Caco-2 (cell line): ENCODE measurements at regions not wholly inside any gene's neighbourhood (a gene's known extent, or its start where the extent isn't known, plus 50 kb on each side); places are given as distances from the start of the nearest gene placed in this dataset.

Source experiments
- BruUV-seq: library from RNA; stranded (reverse); fragments of 400-500 nt; replicated peaks from 2 replicates; lab custom pipeline; 2021; lab: Mats Ljungman, UMichigan
- CTCF ChIA-PET: fragments of 300-600 bp; sonication (Branson Sonifier 250); formaldehyde crosslinking; loops from one replicate; lab custom pipeline; 2022; ENCODE audit warnings: antibody characterized with exemption; lab: Charles Lee
- POLR2A ChIA-PET: fragments of 300-600 bp; sonication (Branson Sonifier 250); formaldehyde crosslinking; loops from one replicate; lab custom pipeline; 2022; ENCODE audit warnings: antibody characterized with exemption; lab: Charles Lee
- DNase-seq, 2 experiments: peaks; one replicate each; pipeline versions ENCODE4 v3.0.0 to v3.0.0-alpha.2; 2020 to 2022
- H3K27me3 ChIP-seq: replicated peaks from 2 replicates; pipeline ENCODE4 v1.6.0; 2011; ENCODE audit warnings: low read length; ENCODE audit not compliant: control insufficient read depth, insufficient read depth
- H3K36me3 ChIP-seq: 2 replicates; pipeline ENCODE4 v1.5.1; 2011; ENCODE audit warnings: low read length; ENCODE audit not compliant: control insufficient read depth, insufficient read depth
- H3K4me1 ChIP-seq: fragments of 250-450 bp; sonication (Bioruptor Pico); 2 replicates; pipeline ENCODE4 v1.5.1; 2020; ENCODE audit warnings: mild to moderate bottlenecking
- H3K4me3 ChIP-seq: 2 replicates; pipeline ENCODE4 v1.5.1; 2011; ENCODE audit warnings: low read depth, mild to moderate bottlenecking, control low read depth, low read length
- H3K9me3 ChIP-seq: fragments of 250-450 bp; sonication (Bioruptor Pico); 2 replicates; pipeline ENCODE4 v1.5.1; 2020; ENCODE audit warnings: mild to moderate bottlenecking, moderate library complexity
- H3K27ac Mint-ChIP-seq: one replicate; pipeline ENCODE4 v1.8.0; 2022; ENCODE audit warnings: mixed read lengths; ENCODE audit not compliant: unreplicated experiment
- H3K27me3 Mint-ChIP-seq: one replicate; pipeline ENCODE4 v1.8.0; 2022; ENCODE audit warnings: mixed read lengths; ENCODE audit not compliant: insufficient read depth, unreplicated experiment
- H3K36me3 Mint-ChIP-seq: one replicate; pipeline ENCODE4 v1.8.0; 2022; ENCODE audit warnings: mild to moderate bottlenecking, mixed read lengths; ENCODE audit not compliant: insufficient read depth, unreplicated experiment
- H3K4me1 Mint-ChIP-seq: one replicate; pipeline ENCODE4 v1.8.0; 2022; ENCODE audit warnings: low read depth, mixed read lengths; ENCODE audit not compliant: unreplicated experiment
- H3K4me3 Mint-ChIP-seq: one replicate; pipeline ENCODE4 v1.8.0; 2022; ENCODE audit warnings: mild to moderate bottlenecking, moderate library complexity, mixed read lengths; ENCODE audit not compliant: unreplicated experiment
- H3K9me3 Mint-ChIP-seq: one replicate; pipeline ENCODE4 v1.8.0; 2022; ENCODE audit warnings: mixed read lengths; ENCODE audit not compliant: unreplicated experiment
- CTCF ChIP-seq, 2 experiments: fragments of 200-600 bp in 1 of 2; IDR thresholded peaks; 1 replicate in 1 of 2; 2 replicates in 1 of 2; pipeline versions ENCODE4 v1.5.1 to v1.8.0; 2011 to 2022; ENCODE audit warnings: antibody characterized with exemption in 1 of 2, control low read depth in 1 of 2, inconsistent platforms in 1 of 2, low read depth in 1 of 2, low read length in 1 of 2, mild to moderate bottlenecking in 1 of 2, moderate library complexity in 1 of 2; ENCODE audit not compliant: insufficient read depth in 1 of 2, severe bottlenecking in 1 of 2, unreplicated experiment in 1 of 2
- intact Hi-C: fragments of 100-400 bp; cut with micrococcal nuclease; formaldehyde crosslinking; loops from one replicate; pipeline ENCODE4 v1.10.0; 2022; ENCODE audit not compliant: unreplicated experiment

- no peaks in the 10 kb centered on the region for H3K36me3 ChIP-seq
- intact Hi-C loops: no loop called here
- no peaks in the 10 kb centered on the region for H3K4me1 ChIP-seq
- Mint-ChIP-seq H3K27me3 (peaks cover 3% of the 10 kb centered on the region), H3K4me3 (no peak overlapping the region), H3K9me3 (no peaks in the 10 kb centered on the region), H3K36me3 (no peaks in the 10 kb centered on the region), H3K27ac (no peak overlapping the region), H3K4me1 (no peaks in the 10 kb centered on the region)
- DNase-seq: no peak
- TF ChIP-seq CTCF (IDR thresholded peaks at IDR 0.05; ENCODE audit: insufficient read depth in 1 of 2, low read depth in 1 of 2, low read length in 1 of 2, severe bottlenecking in 1 of 2, unreplicated experiment in 1 of 2): no peak
- no peaks in the 10 kb centered on the region for H3K27me3 ChIP-seq
- no peak overlapping the region for H3K4me3 ChIP-seq
- BruUV-seq: no TSS peak
- CTCF ChIA-PET: no interaction called here
- POLR2A ChIA-PET: no interaction called here
- no peaks in the 10 kb centered on the region for H3K9me3 ChIP-seq
Observed at GRCh38 chr1:57826535-57826934, 402.7 kb upstream of the DAB1 start.

GRCh38 chr1:57824535-57824934, 400.7 kb upstream of the DAB1 start:
- Mint-ChIP-seq H3K4me1 (no peaks in the 10 kb centered on the region), H3K9me3 (no peaks in the 10 kb centered on the region), H3K27ac (no peak overlapping the region), H3K36me3 (no peaks in the 10 kb centered on the region), H3K4me3 (no peak overlapping the region), H3K27me3 (peaks cover 6% of the 10 kb centered on the region)
- Histone ChIP-seq H3K4me3 (no peak overlapping the region), H3K9me3 (no peaks in the 10 kb centered on the region), H3K27me3 (no peaks in the 10 kb centered on the region), H3K36me3 (no peaks in the 10 kb centered on the region), H3K4me1 (no peaks in the 10 kb centered on the region)
- ChIA-PET POLR2A (interaction anchor here (0.5 kb wide), 1 partner anchor 228 kb away, joined by 3 read pairs; no protein-coding TSS in a partner anchor), CTCF (no interaction called here)
- DNase-seq: no peak
- intact Hi-C loops: no loop called here
- no peak for TF ChIP-seq CTCF (IDR thresholded peaks at IDR 0.05; ENCODE audit: insufficient read depth in 1 of 2, low read depth in 1 of 2, low read length in 1 of 2, severe bottlenecking in 1 of 2, unreplicated experiment in 1 of 2)
- BruUV-seq: no TSS peak

- intact Hi-C loops: no loop called here
- H3K27ac Mint-ChIP-seq: no peak overlapping the region
- H3K4me3 Mint-ChIP-seq: no peak overlapping the region
- no TSS peak for BruUV-seq
- no peaks in the 10 kb centered on the region for H3K27me3 ChIP-seq
- no peak for TF ChIP-seq CTCF (IDR thresholded peaks at IDR 0.05; ENCODE audit: insufficient read depth in 1 of 2, low read depth in 1 of 2, low read length in 1 of 2, severe bottlenecking in 1 of 2, unreplicated experiment in 1 of 2)
- ChIA-PET POLR2A (no interaction called here), CTCF (no interaction called here)
- H3K4me1 Mint-ChIP-seq: no peaks in the 10 kb centered on the region
- H3K36me3 Mint-ChIP-seq: no peaks in the 10 kb centered on the region
- H3K9me3 Mint-ChIP-seq: no peaks in the 10 kb centered on the region
- no peaks in the 10 kb centered on the region for H3K4me1 ChIP-seq
- H3K4me3 ChIP-seq: no peak overlapping the region
- DNase-seq: no peak
- H3K9me3 ChIP-seq: no peaks in the 10 kb centered on the region
- H3K36me3 ChIP-seq: no peaks in the 10 kb centered on the region
- peaks cover 7% of the 10 kb centered on the region for H3K27me3 Mint-ChIP-seq
Observed at GRCh38 chr1:57820356-57821095, 396.7 kb upstream of the DAB1 start.
